Ovary (tissue), 7 donors: ENCODE measurements at regions not wholly inside any gene's neighbourhood (a gene's known extent, or its start where the extent isn't known, plus 50 kb on each side); places are given as distances from the start of the nearest gene placed in this dataset.

Source experiments
- DNase-seq, 5 donors: peaks; one replicate each; pipeline ENCODE4 v3.0.0-alpha.2; 2019 to 2020
- H3K27ac ChIP-seq, 2 donors: fragments of 200-600 bp; one replicate each; pipeline versions ENCODE4 v1.5.1 to v1.8.0; 2019 to 2022
- H3K27me3 ChIP-seq: fragments of 200-600 bp; one replicate; pipeline ENCODE4 v1.8.0; 2022
- H3K36me3 ChIP-seq: fragments of 200-600 bp; sonication (generic); one replicate; pipeline ENCODE4 v1.5.1; 2019
- H3K4me1 ChIP-seq: one replicate; pipeline ENCODE4 v1.8.1; 2013; ENCODE audit warnings: mild to moderate bottlenecking, moderate library complexity; ENCODE audit not compliant: insufficient read depth
- H3K4me3 ChIP-seq: fragments of 200-600 bp; sonication (generic); one replicate; pipeline ENCODE4 v1.5.1; 2017
- H3K9me3 ChIP-seq, 2 donors: fragments of 200-600 bp in 1 of 2; sonication (generic) in 1 of 2; one replicate each; pipeline versions ENCODE4 v1.5.1 to v1.8.1; 2013 to 2019; ENCODE audit warnings: mild to moderate bottlenecking in 1 of 2, moderate library complexity in 1 of 2
- CTCF ChIP-seq, 3 donors: fragments of 450-650 bp in 2 of 3; fragments of 200-600 bp in 1 of 3; IDR thresholded peaks; one replicate each; pipeline versions ENCODE4 v1.5.1 to v1.8.0; 2016 to 2022; ENCODE audit warnings: antibody characterized with exemption in 3 of 3, mild to moderate bottlenecking in 1 of 3
- EP300 ChIP-seq: sonication (generic); formaldehyde crosslinking; IDR thresholded peaks from one replicate; pipeline ENCODE4 v1.6.1; 2017; ENCODE audit warnings: antibody characterized with exemption
- POLR2A ChIP-seq: fragments of 450-650 bp; IDR thresholded peaks from one replicate; pipeline ENCODE4 v1.6.1; 2017; ENCODE audit warnings: antibody characterized with exemption, mild to moderate bottlenecking, moderate library complexity
- WGBS, 3 donors: extraction: QIAGEN DNeasy Blood & Tissue Kit in 1 of 3; methylation state at CpG; one replicate each; pipeline versions ENCODE4 v1.1.5 to v1.1.7; 2013 to 2017; 5-methylcytosine and 5-hydroxymethylcytosine counted together
- intact Hi-C, 4 donors: fragments of 100-400 bp; cut with DNase I; formaldehyde crosslinking; loops; one replicate each; pipeline versions ENCODE4 v1.11.0 to v1.15.1; 2022 to 2023
- donor health status: DM: no; HTN: no; CAD: no; lungs with moderate emphysema.
- donor health status: DM: no; HTN: no; CAD: no.
- donor health status: Bipolar disorder and iron deficiency.
- donor health status: DM: no; HTN: no; CAD: no.
- donor health status: DM: yes; HTN: yes; CAD: no.

- no peaks in the 10 kb centered on the region for H3K9me3 ChIP-seq
- intact Hi-C loops: no loop called here
- TF ChIP-seq POLR2A (no peak), EP300 (no peak), CTCF (IDR thresholded peaks at IDR 0.05) (no peak)
- no peak overlapping the region for H3K4me3 ChIP-seq
- peaks cover 2% of the 10 kb centered on the region for H3K4me1 ChIP-seq
- no peak for DNase-seq
- H3K27ac ChIP-seq: no peak overlapping the region
- no peaks in the 10 kb centered on the region for H3K27me3 ChIP-seq
- no peaks in the 10 kb centered on the region for H3K36me3 ChIP-seq
These were observed 485.5 kb downstream of the DISC1 start for GRCh38 chr1:232112076-232112475.

GRCh38 chr1:232111611-232112010 is 485.0 kb downstream of the DISC1 start:
- Histone ChIP-seq H3K27me3 (no peaks in the 10 kb centered on the region), H3K4me1 (peaks cover 2% of the 10 kb centered on the region), H3K9me3 (no peaks in the 10 kb centered on the region), H3K4me3 (no peak overlapping the region), H3K27ac (no peak overlapping the region), H3K36me3 (no peaks in the 10 kb centered on the region)
- TF ChIP-seq POLR2A (no peak), CTCF (IDR thresholded peaks at IDR 0.05) (no peak), EP300 (no peak)
- intact Hi-C loops: no loop called here
- 20 to 51% (median 39%) methylated on average over 3 of the region's 3 CpGs for WGBS, 3 donors
- no peak for DNase-seq

- TF ChIP-seq CTCF (IDR thresholded peaks at IDR 0.05): no peak
- TF ChIP-seq POLR2A: no peak
- TF ChIP-seq EP300: no peak
- Histone ChIP-seq H3K27me3 (no peaks in the 10 kb centered on the region), H3K9me3 (no peaks in the 10 kb centered on the region), H3K4me1 (peaks cover 2% of the 10 kb centered on the region), H3K36me3 (no peaks in the 10 kb centered on the region), H3K27ac (no peak overlapping the region), H3K4me3 (no peak overlapping the region)
- intact Hi-C loops: no loop called here
- 64 to 79% (median 74%) methylated on average over 14 of the region's 14 CpGs for WGBS, 3 donors
- no peak for DNase-seq
These were observed 483.9 kb downstream of the DISC1 start for GRCh38 chr1:232110281-232111090.

- Histone ChIP-seq H3K4me3 (no peak overlapping the region), H3K9me3 (no peaks in the 10 kb centered on the region), H3K27ac (no peak overlapping the region), H3K4me1 (peaks cover 2% of the 10 kb centered on the region), H3K36me3 (no peaks in the 10 kb centered on the region), H3K27me3 (no peaks in the 10 kb centered on the region)
- intact Hi-C loops: no loop called here
- 89 to 98% (median 94%) methylated on average over 1 of the region's 1 CpG for WGBS, 3 donors
- TF ChIP-seq CTCF (IDR thresholded peaks at IDR 0.05): no peak
- TF ChIP-seq EP300: no peak
- TF ChIP-seq POLR2A: no peak
- DNase-seq: no peak
These were observed 482.8 kb downstream of the DISC1 start for GRCh38 chr1:232109391-232109790.
